Activated B cell treated with CpG ODN at 0.5 μM for 24 hours (primary cell): ENCODE measurements at regions not wholly inside any gene's neighbourhood (a gene's known extent, or its start where the extent isn't known, plus 50 kb on each side); places are given as distances from the start of the nearest gene placed in this dataset.

Source experiments
- ATAC-seq: fragments of 200-7000 bp; cut with Tn5 transposase; one replicate; pipeline ENCODE4 v1.10.0; 2021; ENCODE audit warnings: low read depth, mild to moderate bottlenecking, moderate library complexity
- CTCF ChIA-PET: fragments of 350-600 bp; sonication (Branson Sonifier 250); formaldehyde crosslinking; loops from one replicate; lab custom pipeline; 2021; ENCODE audit warnings: antibody characterized with exemption; lab: Charles Lee
- POLR2A ChIA-PET: fragments of 350-600 bp; sonication (Branson Sonifier 250); formaldehyde crosslinking; loops from one replicate; lab custom pipeline; 2021; ENCODE audit warnings: antibody characterized with exemption; lab: Charles Lee
- DNase-seq: peaks from one replicate; pipeline ENCODE4 v3.0.0; 2022
- H3K27ac Mint-ChIP-seq: one replicate; pipeline ENCODE4 v1.8.0; 2020; ENCODE audit warnings: mixed read lengths
- H3K27me3 Mint-ChIP-seq: one replicate; pipeline ENCODE4 v1.8.0; 2021; ENCODE audit warnings: mixed read lengths
- H3K36me3 Mint-ChIP-seq: one replicate; pipeline ENCODE4 v1.8.0; 2021; ENCODE audit warnings: low read depth, mixed read lengths
- H3K4me1 Mint-ChIP-seq: one replicate; pipeline ENCODE4 v1.8.0; 2021; ENCODE audit warnings: mixed read lengths
- H3K4me3 Mint-ChIP-seq: one replicate; pipeline ENCODE4 v1.8.0; 2020; ENCODE audit warnings: mild to moderate bottlenecking, mixed read lengths
- H3K9me3 Mint-ChIP-seq: one replicate; pipeline ENCODE4 v1.8.0; 2020; ENCODE audit warnings: mixed read lengths
- intact Hi-C: fragments of 100-400 bp; cut with micrococcal nuclease; formaldehyde crosslinking; loops from one replicate; pipeline ENCODE4 v1.15.1; 2024
- TF ChIP-seq, protein P1 (sequence below): fragments of 200-600 bp; IDR thresholded peaks from one replicate; pipeline ENCODE4 v1.8.0; 2022; ENCODE audit warnings: antibody characterized with exemption, mild to moderate bottlenecking

DNA sequence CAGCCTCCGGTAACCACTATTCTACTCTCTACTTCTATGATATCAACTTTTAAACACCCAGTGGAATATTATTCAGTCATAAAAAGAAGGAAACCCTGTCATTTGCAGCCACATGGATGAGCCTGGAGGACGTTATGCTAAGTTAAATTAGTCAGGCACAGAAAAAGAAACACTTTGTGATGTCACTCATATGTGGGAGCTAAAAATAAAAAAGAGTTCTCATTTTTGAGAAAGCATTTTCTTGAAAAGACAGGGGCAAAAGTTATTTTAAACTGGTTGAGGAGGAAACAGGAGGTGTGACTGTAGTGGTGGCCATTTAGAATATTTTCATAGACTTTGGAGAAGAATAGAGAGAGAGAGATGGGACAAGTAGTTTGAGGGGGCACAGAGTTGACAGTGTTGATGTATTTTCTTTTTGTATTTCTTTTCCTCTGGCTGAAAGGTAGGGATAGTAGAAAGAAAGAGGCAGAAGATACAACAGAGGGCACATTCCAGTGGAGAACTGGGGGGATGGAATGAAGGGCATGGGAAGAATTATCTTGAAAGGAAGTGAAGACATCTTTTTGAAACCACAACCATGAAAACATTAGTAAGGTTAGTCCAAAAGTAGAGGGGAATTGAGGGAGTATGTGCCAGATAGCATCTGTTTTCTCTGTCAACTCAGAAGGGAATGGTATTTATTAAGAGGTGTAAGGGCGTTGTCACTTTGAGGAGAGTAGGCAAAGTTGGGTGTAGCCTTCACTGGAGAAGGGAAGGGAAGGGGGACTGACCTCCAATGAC is 181.3 kb upstream of the GMDS start:
- Mint-ChIP-seq H3K4me3 (no peak overlapping the region), H3K9me3 (no peaks in the 10 kb centered on the region), H3K36me3 (peaks cover 3% of the 10 kb centered on the region), H3K4me1 (no peaks in the 10 kb centered on the region), H3K27ac (no peak overlapping the region), H3K27me3 (no peaks in the 10 kb centered on the region)
- no peak for DNase-seq
- ChIA-PET CTCF (no interaction called here), POLR2A (no interaction called here)
- intact Hi-C loops: no loop called here
- TF ChIP-seq, protein P1, sequence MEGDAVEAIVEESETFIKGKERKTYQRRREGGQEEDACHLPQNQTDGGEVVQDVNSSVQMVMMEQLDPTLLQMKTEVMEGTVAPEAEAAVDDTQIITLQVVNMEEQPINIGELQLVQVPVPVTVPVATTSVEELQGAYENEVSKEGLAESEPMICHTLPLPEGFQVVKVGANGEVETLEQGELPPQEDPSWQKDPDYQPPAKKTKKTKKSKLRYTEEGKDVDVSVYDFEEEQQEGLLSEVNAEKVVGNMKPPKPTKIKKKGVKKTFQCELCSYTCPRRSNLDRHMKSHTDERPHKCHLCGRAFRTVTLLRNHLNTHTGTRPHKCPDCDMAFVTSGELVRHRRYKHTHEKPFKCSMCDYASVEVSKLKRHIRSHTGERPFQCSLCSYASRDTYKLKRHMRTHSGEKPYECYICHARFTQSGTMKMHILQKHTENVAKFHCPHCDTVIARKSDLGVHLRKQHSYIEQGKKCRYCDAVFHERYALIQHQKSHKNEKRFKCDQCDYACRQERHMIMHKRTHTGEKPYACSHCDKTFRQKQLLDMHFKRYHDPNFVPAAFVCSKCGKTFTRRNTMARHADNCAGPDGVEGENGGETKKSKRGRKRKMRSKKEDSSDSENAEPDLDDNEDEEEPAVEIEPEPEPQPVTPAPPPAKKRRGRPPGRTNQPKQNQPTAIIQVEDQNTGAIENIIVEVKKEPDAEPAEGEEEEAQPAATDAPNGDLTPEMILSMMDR: no peak
- ATAC-seq: no peak

DNA sequence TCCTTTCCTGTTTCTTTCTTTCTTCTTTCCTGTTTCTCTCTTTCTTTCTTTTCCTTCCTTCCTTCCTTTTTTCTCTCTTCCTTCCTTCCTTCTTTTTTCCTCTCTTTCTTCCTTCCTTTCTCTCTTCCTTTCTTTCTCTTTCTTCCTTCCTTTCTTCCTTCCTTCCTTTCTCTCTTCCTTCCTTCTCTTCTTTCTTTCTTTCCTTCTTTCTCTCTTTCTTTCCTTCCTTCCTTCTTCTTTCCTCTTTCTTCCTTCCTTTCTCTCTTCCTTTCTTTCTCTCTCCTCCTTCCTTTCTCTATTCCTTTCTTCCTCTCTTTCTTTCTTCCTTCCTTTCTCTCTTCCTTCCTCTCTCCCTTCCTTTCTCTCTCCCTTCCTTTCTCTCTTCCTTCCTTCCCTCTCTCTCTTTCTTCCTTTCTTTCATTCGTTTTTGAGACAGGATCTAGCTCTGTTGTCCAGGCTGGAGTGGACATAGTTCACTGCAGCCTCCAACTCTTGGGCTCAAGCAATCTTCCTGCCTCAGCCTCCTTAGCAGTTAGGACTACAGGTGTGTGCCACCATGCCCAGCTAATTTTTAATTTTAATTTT is 170.8 kb upstream of the GMDS start:
- ATAC-seq (no peak), DNase-seq (no peak)
- ChIA-PET POLR2A (no interaction called here), CTCF (no interaction called here)
- Mint-ChIP-seq H3K4me3 (no peak overlapping the region), H3K27me3 (no peaks in the 10 kb centered on the region), H3K9me3 (no peaks in the 10 kb centered on the region), H3K27ac (no peak overlapping the region), H3K36me3 (no peaks in the 10 kb centered on the region), H3K4me1 (no peaks in the 10 kb centered on the region)
- intact Hi-C loops: no loop called here
- TF ChIP-seq, protein P1: no peak

DNA sequence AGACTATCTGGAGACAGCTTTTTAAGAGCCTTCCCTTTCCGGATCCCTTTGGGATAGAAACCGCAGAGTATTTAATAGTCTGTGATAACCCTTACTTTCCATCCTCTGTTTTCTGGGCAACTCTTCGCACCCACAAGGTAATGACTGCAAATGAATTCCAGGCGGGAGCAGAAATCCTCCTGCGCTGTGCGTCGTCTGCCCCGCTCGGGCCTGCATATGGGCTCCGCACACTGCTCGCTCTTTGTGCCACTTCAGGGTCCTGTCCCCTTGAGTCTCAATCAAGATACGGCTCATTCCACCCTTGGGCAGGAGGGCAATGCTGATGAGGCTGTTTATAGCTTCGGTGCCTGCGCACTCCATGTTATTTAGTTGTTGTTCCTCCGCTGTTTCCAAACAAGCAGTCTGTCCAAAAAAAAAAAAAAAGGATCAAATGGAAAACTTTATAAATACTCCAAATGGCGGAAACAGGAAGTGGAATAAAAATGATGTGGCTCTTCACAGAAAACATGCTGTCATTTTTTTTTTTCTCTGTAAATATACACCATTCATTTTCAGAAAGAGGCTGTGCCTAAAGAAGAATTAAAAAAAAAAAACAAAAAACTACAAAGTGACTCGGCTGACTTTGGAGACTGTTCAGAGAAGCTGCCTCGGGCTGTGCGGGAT is 169.6 kb upstream of the GMDS start:
- H3K4me3 Mint-ChIP-seq: no peak overlapping the region
- no peak for DNase-seq
- ChIA-PET POLR2A (no interaction called here), CTCF (no interaction called here)
- no peaks in the 10 kb centered on the region for H3K4me1 Mint-ChIP-seq
- no peak for ATAC-seq
- TF ChIP-seq, protein P1: no peak
- no peaks in the 10 kb centered on the region for H3K27me3 Mint-ChIP-seq
- intact Hi-C loops: no loop called here
- no peaks in the 10 kb centered on the region for H3K9me3 Mint-ChIP-seq
- H3K27ac Mint-ChIP-seq: no peak overlapping the region
- no peaks in the 10 kb centered on the region for H3K36me3 Mint-ChIP-seq

DNA sequence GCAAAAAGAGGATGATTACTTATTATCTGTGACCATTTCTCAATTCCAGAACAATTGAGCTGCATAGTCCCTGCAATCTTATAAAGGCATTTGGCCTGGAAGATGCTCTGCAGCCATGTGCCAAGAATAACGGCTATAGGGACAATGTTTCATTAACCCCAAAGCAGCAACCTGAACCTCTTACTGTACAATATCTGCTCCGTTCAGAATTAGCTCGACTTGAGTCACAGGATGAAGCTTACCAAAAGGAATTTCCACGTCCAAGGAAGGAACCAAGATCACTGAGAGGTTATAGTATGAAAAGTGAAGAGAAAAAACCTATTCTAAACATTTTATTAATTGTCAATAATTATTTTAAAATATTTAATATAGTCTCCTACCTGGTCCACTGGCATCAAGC is 167.3 kb upstream of the GMDS start:
- no peaks in the 10 kb centered on the region for H3K36me3 Mint-ChIP-seq
- H3K27ac Mint-ChIP-seq: no peak overlapping the region
- no peak overlapping the region for H3K4me3 Mint-ChIP-seq
- H3K27me3 Mint-ChIP-seq: no peaks in the 10 kb centered on the region
- no peaks in the 10 kb centered on the region for H3K4me1 Mint-ChIP-seq
- intact Hi-C loops: no loop called here
- no peak for ATAC-seq
- H3K9me3 Mint-ChIP-seq: no peaks in the 10 kb centered on the region
- TF ChIP-seq, protein P1: no peak
- CTCF ChIA-PET: no interaction called here
- no peak for DNase-seq
- POLR2A ChIA-PET: no interaction called here

DNA sequence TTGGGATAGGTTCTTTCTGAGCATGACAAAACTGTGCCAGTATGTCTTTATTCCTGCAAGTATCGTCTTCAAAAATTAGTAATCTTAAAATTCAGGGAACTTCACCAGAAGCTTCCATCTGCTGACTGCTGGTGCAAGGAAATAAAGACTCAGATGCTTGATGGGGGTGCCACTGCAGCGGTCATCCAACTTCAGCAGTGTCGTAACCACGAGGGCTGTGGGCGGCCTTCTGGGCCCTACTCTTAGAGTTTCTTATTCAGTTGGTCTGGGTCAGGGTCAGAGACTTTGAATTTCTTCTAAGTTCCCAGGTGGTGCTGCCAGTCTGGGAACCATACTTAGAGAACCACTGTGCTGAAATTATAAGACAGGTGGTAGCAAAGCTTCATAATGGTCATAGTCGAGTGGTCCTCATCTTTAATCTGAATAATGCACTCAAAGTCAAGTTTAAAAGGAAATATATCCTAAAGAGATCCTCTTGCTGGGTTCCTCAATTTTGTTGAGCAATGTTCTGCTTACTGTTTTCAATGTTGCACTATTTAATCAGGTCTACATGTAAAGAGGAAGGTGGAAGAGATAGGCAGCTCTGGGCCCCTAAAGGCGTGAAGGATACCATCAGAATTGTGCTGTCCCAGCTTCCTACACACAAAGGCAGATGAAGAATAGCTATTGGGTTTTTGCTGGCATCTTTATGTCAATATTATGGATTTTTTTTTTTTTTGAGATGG is 165.4 kb upstream of the GMDS start:
- no peaks in the 10 kb centered on the region for H3K36me3 Mint-ChIP-seq
- no peak overlapping the region for H3K27ac Mint-ChIP-seq
- no peak overlapping the region for H3K4me3 Mint-ChIP-seq
- H3K27me3 Mint-ChIP-seq: no peaks in the 10 kb centered on the region
- ATAC-seq: no peak
- TF ChIP-seq, protein P1: no peak
- no peak for DNase-seq
- POLR2A ChIA-PET: no interaction called here
- H3K4me1 Mint-ChIP-seq: no peaks in the 10 kb centered on the region
- intact Hi-C loops: no loop called here
- H3K9me3 Mint-ChIP-seq: no peaks in the 10 kb centered on the region
- CTCF ChIA-PET: no interaction called here
